ENCODE measurements at regions not wholly inside any gene's neighbourhood (a gene's known extent, or its start where the extent isn't known, plus 50 kb on each side); places are given as distances from the start of the nearest gene placed in this dataset.

DNA sequence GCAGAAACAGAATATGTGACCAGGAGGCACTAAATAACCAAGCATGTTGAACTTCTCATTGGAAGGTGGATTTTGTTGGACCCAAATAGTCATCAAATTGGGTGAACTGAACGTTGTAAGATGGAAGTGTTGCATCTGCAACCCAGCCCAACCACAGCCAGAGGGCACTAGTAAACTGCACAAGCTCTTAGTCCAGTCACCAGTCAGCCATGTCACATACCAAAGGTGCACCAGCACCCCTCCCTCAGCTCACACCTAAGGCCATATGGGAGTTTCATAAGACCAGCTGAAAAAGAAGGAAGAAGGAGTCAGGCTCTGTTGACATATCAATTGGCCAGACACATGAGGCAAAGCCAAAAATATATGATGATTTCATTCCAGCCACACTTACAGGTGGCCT lies 481.7 kb upstream of the NR5A2 start:
- FAIRE-seq (no peak), DNase-seq (ENCODE audit: low read depth, low spot score) (no peak), ATAC-seq (peak; percentile 78)
- H3K9ac ChIP-seq (ENCODE audit: control insufficient read depth, insufficient read depth, low read length) = no peak overlapping the region
- H3K4me3 ChIP-seq = no peak overlapping the region
- 0% methylated on average over 1 of the region's 1 CpG for WGBS (ENCODE audit: insufficient coverage, insufficient replicate concordance, low lambda C conversion rate, missing lambda C conversion rate)
- H3K27me3 ChIP-seq (replicated peaks in 1 of 2; ENCODE audit: control insufficient read depth in 2 of 2, insufficient read depth in 2 of 2, low read length in 1 of 2) = no peaks in the 10 kb centered on the region
- SMC1A ChIA-PET (ENCODE audit: uncharacterized antibody, unreplicated experiment) = no interaction called here
- no peak overlapping the region for H3K4me2 ChIP-seq (ENCODE audit: control insufficient read depth, insufficient read depth)
- no peaks in the 10 kb centered on the region for H3K36me3 ChIP-seq (ENCODE audit: control insufficient read depth in 2 of 2, insufficient read depth in 2 of 2, low read length in 1 of 2)
- H3K79me2 ChIP-seq (ENCODE audit: control insufficient read depth, insufficient read depth, low read length) = no peaks in the 10 kb centered on the region
- in situ Hi-C loops (cut with MboI) (loop anchor here (10.0 kb wide), 1 partner anchor 781 kb away; no protein-coding TSS in a partner anchor), intact Hi-C loops (cut with micrococcal nuclease; ENCODE audit: unreplicated experiment) (no loop called here)
- CTCF ChIA-PET = interaction anchor here (1.0 to 1.9 kb wide), 4 partner anchors 10 to 82 kb away, joined by 3 to 4 read pairs (median 4); no protein-coding TSS in a partner anchor
- RAD21 ChIA-PET (ENCODE audit: unreplicated experiment) = no interaction called here
- no peak overlapping the region for H3K27ac ChIP-seq (ENCODE audit: control insufficient read depth, insufficient read depth)
- no peaks in the 10 kb centered on the region for H3K4me1 ChIP-seq (ENCODE audit: control insufficient read depth, insufficient read depth, low read length)
- POLR2A ChIA-PET = no interaction called here
- no peaks in the 10 kb centered on the region for H4K20me1 ChIP-seq (ENCODE audit: control insufficient read depth, insufficient read depth)
- H3K9me3 ChIP-seq (replicated peaks; ENCODE audit: control insufficient read depth, insufficient read depth, low read length) = no peaks in the 10 kb centered on the region
- no TSS peak for BruUV-seq (replicated peaks)
- no peak overlapping the region for H2AFZ ChIP-seq (ENCODE audit: control insufficient read depth, low read depth, low read length)
- TF ChIP-seq SREBF1 (IDR thresholded peaks at IDR 0.05; ENCODE audit: low read length) = no peak
- TF ChIP-seq ZNF207 (IDR thresholded peaks at IDR 0.05; ENCODE audit: borderline replicate concordance) = no peak
- TF ChIP-seq, protein P1, sequence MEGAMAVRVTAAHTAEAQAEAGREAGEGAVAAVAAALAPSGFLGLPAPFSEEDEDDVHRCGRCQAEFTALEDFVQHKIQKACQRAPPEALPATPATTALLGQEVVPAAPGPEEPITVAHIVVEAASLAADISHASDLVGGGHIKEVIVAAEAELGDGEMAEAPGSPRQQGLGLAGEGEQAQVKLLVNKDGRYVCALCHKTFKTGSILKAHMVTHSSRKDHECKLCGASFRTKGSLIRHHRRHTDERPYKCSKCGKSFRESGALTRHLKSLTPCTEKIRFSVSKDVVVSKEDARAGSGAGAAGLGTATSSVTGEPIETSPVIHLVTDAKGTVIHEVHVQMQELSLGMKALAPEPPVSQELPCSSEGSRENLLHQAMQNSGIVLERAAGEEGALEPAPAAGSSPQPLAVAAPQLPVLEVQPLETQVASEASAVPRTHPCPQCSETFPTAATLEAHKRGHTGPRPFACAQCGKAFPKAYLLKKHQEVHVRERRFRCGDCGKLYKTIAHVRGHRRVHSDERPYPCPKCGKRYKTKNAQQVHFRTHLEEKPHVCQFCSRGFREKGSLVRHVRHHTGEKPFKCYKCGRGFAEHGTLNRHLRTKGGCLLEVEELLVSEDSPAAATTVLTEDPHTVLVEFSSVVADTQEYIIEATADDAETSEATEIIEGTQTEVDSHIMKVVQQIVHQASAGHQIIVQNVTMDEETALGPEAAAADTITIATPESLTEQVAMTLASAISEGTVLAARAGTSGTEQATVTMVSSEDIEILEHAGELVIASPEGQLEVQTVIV (IDR thresholded peaks at IDR 0.05; ENCODE audit: borderline replicate concordance, partially characterized antibody) = no peak
- no peak for TF ChIP-seq ZZZ3 (IDR thresholded peaks at IDR 0.05; ENCODE audit: control insufficient read depth, insufficient read length, low read depth)
- no peak for TF ChIP-seq STAT3 (IDR thresholded peaks at IDR 0.05; ENCODE audit: low read depth, low read length)
- TF ChIP-seq, protein P2, sequence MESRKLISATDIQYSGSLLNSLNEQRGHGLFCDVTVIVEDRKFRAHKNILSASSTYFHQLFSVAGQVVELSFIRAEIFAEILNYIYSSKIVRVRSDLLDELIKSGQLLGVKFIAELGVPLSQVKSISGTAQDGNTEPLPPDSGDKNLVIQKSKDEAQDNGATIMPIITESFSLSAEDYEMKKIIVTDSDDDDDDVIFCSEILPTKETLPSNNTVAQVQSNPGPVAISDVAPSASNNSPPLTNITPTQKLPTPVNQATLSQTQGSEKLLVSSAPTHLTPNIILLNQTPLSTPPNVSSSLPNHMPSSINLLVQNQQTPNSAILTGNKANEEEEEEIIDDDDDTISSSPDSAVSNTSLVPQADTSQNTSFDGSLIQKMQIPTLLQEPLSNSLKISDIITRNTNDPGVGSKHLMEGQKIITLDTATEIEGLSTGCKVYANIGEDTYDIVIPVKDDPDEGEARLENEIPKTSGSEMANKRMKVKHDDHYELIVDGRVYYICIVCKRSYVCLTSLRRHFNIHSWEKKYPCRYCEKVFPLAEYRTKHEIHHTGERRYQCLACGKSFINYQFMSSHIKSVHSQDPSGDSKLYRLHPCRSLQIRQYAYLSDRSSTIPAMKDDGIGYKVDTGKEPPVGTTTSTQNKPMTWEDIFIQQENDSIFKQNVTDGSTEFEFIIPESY (IDR thresholded peaks at IDR 0.05) = no peak
- TF ChIP-seq NR2C1 (IDR thresholded peaks at IDR 0.05) = no peak
- TF ChIP-seq, protein P3, sequence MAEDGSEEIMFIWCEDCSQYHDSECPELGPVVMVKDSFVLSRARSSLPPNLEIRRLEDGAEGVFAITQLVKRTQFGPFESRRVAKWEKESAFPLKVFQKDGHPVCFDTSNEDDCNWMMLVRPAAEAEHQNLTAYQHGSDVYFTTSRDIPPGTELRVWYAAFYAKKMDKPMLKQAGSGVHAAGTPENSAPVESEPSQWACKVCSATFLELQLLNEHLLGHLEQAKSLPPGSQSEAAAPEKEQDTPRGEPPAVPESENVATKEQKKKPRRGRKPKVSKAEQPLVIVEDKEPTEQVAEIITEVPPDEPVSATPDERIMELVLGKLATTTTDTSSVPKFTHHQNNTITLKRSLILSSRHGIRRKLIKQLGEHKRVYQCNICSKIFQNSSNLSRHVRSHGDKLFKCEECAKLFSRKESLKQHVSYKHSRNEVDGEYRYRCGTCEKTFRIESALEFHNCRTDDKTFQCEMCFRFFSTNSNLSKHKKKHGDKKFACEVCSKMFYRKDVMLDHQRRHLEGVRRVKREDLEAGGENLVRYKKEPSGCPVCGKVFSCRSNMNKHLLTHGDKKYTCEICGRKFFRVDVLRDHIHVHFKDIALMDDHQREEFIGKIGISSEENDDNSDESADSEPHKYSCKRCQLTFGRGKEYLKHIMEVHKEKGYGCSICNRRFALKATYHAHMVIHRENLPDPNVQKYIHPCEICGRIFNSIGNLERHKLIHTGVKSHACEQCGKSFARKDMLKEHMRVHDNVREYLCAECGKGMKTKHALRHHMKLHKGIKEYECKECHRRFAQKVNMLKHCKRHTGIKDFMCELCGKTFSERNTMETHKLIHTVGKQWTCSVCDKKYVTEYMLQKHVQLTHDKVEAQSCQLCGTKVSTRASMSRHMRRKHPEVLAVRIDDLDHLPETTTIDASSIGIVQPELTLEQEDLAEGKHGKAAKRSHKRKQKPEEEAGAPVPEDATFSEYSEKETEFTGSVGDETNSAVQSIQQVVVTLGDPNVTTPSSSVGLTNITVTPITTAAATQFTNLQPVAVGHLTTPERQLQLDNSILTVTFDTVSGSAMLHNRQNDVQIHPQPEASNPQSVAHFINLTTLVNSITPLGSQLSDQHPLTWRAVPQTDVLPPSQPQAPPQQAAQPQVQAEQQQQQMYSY (CRISPR knock-in tag; IDR thresholded peaks at IDR 0.05) = no peak
- 0 out of 2 replicates have a peak, but pooled peaks have one; percentile 19 for TF ChIP-seq YY1 (IDR thresholded peaks at IDR 0.05; ENCODE audit: low read depth, low read length)
- TF ChIP-seq, protein P4, sequence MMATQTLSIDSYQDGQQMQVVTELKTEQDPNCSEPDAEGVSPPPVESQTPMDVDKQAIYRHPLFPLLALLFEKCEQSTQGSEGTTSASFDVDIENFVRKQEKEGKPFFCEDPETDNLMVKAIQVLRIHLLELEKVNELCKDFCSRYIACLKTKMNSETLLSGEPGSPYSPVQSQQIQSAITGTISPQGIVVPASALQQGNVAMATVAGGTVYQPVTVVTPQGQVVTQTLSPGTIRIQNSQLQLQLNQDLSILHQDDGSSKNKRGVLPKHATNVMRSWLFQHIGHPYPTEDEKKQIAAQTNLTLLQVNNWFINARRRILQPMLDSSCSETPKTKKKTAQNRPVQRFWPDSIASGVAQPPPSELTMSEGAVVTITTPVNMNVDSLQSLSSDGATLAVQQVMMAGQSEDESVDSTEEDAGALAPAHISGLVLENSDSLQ (IDR thresholded peaks at IDR 0.05) = no peak
- peak; percentile 39 for TF ChIP-seq RAD21 (IDR thresholded peaks at IDR 0.05; ENCODE audit: insufficient read depth, low read depth, low read length)
- TF ChIP-seq RAD51 (IDR thresholded peaks at IDR 0.05) = no peak
- TF ChIP-seq, protein P5, sequence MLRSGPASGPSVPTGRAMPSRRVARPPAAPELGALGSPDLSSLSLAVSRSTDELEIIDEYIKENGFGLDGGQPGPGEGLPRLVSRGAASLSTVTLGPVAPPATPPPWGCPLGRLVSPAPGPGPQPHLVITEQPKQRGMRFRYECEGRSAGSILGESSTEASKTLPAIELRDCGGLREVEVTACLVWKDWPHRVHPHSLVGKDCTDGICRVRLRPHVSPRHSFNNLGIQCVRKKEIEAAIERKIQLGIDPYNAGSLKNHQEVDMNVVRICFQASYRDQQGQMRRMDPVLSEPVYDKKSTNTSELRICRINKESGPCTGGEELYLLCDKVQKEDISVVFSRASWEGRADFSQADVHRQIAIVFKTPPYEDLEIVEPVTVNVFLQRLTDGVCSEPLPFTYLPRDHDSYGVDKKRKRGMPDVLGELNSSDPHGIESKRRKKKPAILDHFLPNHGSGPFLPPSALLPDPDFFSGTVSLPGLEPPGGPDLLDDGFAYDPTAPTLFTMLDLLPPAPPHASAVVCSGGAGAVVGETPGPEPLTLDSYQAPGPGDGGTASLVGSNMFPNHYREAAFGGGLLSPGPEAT (IDR thresholded peaks at IDR 0.05; ENCODE audit: low read depth) = no peak
- TF ChIP-seq CHD2 (IDR thresholded peaks at IDR 0.05; ENCODE audit: borderline replicate concordance, low read depth, low read length) = no peak
- no peak for TF ChIP-seq HCFC1 (IDR thresholded peaks at IDR 0.05; ENCODE audit: low read length)
